Occipital lobe (tissue), 1 donor: ENCODE measurements at regions not wholly inside any gene's neighbourhood (a gene's known extent, or its start where the extent isn't known, plus 50 kb on each side); places are given as distances from the start of the nearest gene placed in this dataset.
A peak's percentile ranks its signal among the peaks of the same experiment; 100 is the strongest.

Experiments used
- DNase-seq: peaks from one replicate; lab custom pipeline; 2025; lab: John Stamatoyannopoulos, UW

DNA sequence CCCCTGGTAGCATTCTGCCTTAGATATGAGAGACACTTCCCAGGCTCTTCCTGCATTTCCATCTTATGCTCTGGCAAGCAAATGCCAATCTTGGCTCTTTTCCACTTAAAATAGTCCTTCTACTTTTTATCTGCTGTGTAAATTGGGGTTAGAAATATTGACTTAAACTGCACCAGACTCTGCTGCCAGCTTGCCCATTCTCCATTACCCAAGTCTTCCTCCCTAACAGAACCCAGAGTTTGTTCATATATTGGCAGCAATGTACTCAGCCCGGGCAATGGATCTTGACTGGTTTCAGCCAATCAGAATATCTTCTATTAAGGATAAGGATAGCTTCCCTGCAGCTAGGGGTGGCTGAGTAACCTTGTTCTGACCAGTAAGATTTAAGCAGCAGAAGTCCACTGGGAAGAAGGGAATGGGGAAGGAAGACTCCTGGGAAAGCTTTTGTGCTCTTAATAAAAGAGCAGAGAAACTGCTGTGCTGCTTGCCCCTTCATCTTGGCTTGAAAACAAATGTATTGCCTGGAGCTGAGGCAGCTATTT, 177.1 kb downstream of the KCNRG start:
- DNase-seq, result no peak

DNA sequence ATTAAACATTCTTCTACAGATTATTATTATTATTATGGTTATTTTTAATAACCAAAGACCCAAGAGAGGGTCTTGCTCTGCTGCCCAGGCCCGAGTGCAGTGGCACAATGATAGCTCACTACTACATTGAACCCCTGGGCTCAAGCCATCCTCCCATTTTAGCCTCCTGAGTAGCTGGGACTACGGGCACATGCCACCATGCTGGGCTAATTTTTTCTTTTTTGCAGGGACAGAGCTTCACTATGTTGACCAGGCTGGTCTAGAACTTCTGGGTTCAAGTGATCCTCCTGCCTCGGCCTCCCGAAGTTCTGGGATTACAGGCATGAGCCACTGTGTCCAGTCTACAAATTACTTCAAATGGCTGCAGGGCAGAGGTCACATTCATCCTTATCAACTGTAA, 179.8 kb downstream of the KCNRG start:
- no peak for DNase-seq

DNA sequence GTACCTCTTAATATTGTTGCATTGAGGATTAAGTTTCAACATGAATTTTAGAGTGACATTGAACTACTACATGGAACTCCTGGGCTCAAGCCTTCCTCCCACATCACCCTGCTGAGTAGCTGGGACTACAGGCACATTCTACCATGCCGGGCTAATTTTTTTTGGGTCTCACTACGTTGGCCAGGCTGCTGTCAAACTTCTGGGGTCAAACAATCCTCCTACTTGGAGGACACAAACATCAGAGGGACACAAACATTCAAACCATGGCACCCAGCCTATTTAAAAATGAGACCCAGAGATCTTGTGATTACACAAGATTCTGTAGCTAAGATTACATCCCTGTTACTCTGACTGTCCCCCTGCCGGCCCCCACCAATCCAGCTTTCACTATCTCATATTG, 180.9 kb downstream of the KCNRG start:
- no peak for DNase-seq

DNA sequence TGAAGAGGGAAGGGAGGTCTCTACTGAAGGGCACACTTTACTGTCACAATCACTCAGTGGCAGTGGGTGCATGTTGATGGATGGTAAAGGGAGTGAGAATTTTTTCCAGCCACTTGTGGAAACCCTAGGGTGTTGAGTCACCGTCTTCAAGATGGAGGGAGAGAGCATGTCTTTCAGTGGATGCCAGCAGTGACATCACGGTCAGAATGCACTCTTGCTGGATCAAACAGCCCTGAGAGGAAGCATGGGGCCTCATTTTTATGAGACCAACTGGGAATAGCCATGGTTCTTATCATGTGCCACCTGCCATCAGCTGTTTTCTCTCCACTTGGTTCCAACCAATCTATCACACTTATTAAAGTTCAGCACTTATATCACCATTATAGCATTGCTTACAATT, 182.5 kb downstream of the KCNRG start:
- DNase-seq, result no peak

DNA sequence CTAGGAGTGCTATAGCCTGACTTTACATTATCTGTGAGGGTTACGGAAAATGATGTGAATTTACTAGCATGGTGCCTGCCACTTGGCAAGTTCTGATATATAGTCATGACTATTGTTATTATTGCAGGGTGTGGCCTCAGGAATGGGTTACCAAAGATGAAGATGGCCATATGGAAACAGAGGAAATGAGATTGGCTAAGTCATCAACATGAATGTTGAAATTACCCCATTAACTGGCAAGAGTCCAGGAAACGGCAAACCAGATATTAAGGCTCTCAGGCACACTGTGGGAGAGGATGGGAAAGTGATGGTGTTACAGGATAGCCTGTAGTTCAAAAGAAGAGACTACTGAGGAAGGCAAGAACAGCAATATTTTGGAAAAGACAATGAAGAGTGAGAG, 183.3 kb downstream of the KCNRG start:
- DNase-seq, result no peak

DNA sequence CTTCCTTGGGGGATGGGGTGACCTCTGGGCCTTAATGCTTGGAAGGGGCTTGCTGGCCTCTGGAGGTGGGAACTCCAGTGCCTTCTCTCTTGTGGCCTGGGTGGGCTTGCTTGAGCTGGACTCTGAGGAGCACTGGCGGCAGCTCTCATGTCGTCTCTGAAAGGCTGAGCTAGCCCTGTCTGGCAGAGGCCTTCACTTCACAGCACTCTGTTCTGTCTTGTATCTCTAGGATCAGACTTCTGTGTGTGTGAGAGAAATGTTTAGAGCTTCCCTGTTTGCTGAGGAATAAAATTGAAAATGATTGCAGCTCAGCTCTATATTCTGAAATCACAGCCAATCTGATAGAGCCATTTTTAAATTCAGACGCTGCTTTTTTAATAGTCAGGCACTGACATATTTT, 185.3 kb downstream of the KCNRG start:
- no peak for DNase-seq

DNA sequence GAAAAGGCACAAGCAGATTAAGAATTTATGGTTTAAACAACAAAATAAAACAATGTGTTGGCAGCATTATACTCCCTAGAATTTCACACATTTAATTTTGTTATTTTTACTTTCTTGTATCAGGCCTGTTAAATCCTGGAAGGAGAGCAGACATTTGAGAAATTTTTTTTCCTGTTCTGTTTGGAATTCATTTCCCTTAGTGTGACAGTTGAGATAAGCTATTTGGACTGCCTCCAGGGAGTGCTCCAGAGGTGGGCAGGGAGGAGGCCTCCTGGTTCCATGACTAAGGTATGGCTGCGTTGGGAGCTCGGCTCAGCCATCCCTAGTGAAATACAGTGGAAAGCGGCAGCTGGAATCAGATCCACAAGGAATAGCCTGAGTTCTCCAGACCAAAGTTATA, 185.7 kb downstream of the KCNRG start:
- no peak for DNase-seq

DNA sequence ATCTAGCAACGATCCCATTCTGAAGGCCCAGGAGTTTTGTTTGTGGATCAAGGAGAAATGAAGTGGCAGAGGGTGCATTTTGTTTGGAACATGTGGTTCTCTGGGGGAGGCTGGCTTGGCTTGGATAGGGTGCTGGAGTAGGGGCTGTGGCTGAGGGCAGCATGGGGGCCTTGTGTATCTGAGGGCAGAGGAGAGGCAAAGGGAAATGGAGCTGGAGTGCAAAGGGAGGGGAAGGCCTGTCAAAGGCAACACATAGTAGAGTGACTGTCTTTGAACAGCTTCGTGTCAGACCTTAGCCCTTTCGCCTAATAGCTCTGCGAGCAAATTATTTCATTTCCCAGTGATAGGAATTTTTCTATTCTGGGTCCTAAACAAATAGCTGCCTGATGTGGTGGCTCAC, 187.2 kb downstream of the KCNRG start:
- no peak for DNase-seq

DNA sequence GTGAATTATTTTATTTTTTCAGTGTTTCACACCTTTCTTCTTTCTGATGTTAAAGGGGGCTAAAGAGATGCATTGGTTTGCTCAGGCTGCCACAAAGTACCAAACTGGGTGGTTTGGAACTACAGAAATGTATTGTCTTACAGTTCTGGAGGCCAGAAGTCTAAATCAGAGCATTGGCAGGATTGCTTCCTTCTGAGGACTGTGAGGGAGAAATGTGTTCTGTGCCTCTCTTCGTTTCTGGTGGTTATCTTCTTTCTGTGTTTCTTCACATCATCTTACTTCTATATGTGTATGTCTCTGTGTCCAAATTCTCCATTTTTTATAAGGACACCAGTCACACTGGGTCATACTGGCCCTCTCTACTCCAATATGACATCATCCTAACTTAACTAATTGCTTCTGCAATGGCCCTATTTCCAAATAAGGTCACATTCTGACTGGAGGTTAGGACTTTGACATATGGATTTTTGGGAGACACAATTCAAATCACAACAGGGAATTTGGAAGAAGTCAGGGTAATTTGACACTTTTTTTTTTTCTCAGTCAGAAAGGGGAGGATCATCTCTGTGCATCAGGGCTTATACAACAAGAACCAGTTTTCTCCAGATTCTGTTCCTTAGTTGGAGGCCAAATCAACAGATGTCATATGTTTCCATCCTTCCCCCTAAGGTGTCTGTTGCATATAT, 188.2 kb downstream of the KCNRG start:
- DNase-seq, result no peak

DNA sequence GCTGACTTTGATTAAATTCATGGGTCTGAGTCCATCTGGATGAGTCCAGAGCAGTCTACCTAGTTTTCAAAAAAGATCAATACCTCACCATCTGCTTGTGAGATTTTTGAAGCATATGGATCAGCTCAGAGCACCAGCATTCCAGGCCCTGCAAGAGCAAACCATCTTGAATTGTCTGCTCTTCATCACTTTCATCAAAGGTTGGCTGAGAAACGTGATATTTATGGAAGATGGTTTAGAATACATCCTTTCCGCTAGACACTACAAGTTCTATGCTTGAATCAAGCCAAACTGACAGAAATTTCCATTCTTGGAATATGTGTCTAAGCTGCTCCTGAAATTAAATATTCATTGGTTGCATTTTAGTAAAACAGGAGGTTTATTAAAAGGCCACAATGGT, 190.3 kb downstream of the KCNRG start:
- no peak for DNase-seq

DNA sequence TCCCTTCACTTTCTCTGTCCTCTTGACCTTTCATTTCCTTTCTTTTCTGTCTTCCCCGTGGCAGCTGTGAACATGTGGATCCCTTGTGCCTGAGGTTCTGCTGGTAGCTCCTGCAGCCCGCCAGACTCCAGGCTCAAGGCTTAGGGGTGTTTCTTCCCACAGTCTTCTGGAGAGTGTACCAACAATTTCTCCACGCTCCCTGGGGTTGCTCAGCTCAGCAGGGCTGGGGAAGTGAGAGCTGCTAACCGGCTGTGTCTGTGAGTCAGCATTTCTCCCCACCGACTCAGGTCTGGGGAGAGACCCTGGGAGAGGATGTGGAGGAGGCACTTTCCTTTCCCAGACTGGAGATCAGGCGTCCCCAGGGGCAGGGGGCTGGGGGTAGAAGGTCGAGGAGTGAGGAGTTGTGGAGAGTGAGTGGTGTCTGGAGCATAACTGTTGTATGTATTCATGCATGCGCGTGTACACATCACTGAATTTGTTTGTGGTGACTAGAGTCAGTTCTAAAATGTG, 193.6 kb downstream of the KCNRG start:
- DNase-seq, result no peak

DNA sequence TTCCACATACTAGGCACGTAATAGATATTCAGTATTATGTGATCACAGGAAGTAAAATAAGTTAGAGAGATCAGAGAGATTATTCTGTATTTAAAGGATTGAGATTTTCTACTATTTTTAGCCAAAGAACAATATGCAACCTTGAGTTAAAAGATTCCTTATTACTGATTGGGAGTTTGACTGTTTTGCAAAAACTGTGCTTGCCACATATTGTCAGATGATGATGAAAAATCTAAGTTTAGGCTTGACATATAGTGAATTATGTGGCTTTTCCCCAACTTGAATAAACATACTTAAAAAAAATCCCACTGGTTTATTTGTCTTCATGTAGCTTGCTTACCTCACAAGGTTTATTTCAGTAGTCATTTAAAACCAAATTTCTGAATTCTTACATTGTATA, 194.4 kb downstream of the KCNRG start:
- no peak for DNase-seq

DNA sequence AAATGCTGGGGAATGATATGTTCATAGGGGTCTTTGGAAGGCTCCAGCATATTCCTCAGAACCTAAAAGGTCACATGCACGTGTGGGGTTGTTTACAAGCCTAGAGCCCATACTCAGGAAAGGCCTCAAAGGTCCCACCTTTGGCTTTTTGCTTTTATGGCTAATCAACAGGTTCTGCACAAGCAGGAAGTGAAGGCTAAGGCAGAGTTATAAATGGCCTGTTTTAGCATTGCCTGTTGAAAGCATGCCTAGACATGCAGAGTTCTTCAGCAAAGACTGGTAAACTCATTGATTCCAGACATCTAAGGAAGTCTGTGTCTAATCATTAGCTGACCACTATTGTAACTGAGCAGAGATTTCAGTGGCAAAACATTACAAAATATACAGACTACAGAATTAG, 198.3 kb downstream of the KCNRG start:
- DNase-seq, result no peak

DNA sequence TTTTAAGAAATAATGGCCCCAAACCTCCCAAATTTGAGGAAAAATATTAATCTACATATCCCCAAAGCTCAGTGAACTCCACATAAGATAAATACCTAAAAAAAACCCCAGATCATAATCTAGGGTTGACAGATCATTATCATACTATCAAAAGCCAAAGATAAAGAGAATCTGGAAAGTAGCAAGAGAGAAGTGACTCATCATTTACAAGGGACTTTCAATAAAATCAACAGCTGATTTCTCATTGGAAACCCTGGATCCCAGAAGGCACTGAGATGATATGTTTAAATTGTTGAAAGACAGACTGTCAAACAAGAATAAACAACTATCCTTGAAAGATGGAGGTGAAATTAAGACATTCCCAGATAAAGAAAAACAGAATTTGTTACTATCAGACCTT, 199.3 kb downstream of the KCNRG start:
- DNase-seq, result no peak

DNA sequence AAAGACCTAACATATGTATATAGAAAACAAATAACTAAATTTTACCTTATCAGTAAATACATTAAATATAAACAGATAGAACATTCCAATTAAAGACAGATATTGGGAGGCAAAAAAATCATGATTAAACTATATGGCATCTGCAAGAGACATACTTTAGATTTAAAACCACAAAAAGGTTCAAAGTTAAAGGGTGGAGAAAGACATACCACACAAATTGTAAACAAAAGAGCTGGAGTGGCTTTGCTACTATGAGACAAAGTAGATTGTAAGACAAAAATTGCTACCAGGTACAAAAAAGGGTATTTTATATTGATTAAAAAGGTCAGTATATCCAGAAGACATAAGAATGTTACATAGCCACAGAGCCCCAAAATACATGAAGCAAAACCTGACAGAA, 200.2 kb downstream of the KCNRG start:
- no peak for DNase-seq

DNA sequence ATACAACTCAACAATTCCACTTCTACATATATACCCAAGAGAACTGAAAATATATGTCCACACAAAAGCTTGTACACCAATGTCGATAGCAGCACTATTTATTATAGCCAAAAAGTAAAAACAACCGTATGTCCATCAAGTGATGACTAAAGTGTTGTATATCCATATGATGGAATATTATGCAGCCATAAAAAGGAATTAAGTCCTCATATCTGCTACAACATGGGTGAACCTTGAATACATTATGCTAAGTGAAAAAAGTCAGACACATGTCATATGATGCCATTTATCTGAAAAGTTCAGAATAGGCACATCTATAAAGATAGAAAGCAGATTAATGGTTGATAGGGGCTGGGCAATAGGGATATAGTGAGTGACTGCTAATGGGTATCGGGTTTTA, 204.5 kb downstream of the KCNRG start:
- no peak for DNase-seq

DNA sequence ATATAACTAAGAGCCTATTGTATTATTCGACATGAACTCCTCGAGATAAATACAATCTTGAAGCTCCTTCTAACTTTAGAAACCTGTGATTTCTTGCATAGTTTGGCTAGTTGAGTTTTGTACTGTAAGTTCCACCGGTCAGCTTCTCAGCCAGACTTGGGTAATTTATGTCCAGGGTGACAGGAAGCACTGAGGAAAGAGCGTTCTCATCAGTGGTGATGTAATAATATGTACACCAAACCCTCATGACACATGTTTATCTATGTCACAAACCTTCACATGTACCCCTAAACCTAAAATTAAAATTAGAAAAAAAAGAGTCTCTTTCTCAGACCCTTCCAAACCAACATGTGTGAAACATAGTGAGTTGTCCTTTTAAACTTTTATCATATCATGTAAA, 205.7 kb downstream of the KCNRG start:
- no peak for DNase-seq

DNA sequence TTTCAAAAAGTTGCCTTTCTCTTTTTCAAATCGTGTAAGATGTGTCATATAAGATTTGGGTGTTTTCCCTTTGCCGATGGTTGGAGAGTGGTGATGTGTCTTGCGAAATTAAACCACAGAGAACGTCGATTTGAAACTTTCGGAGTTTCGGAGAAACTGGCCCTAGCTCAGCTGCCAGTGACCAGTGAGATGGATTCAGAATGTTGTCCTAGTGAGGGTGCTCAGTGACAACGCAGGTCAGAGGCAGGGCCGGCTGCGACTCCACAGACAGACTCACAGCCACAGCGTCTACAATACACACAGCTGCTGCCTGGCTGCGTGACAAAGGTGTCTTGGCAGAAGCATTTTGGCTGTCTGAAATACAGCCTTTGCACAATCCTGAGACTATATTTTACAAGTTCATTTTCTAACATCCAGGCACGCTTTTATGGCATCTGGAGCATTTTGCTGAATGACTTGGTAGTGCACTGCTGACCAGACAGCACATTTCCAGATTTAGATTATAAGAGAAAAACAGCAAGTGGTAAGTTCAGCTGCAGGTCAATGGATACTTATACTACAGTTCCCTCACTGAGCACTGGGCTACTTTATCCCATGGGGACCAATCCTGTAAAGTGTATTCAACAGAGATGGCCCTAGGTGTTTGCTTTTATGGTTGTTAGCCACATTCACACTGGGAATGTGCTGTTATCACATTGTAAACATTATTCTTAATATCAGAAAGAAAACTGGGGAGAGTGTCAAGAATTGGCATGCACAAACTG, 207.5 kb downstream of the KCNRG start:
- DNase-seq, result peak; percentile 10

DNA sequence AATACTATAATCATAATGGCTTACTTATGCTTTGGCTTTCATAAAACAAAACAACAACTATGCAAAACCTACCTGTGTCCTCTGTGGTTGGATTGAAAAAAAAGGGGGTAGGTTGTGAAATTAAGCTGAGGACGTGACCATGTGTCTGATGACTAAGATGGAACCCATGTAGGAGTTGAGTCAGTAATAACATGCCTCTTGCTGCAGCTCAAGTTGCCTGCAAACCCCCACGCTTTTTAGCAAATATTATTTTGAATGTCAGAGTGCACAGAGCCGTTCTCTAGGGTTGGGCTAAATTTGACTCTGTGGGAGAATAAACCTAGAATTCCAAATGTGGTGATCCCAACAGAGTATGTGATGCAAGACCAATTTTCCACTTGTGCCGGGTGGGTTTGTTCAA, 209.3 kb downstream of the KCNRG start:
- DNase-seq, result no peak

DNA sequence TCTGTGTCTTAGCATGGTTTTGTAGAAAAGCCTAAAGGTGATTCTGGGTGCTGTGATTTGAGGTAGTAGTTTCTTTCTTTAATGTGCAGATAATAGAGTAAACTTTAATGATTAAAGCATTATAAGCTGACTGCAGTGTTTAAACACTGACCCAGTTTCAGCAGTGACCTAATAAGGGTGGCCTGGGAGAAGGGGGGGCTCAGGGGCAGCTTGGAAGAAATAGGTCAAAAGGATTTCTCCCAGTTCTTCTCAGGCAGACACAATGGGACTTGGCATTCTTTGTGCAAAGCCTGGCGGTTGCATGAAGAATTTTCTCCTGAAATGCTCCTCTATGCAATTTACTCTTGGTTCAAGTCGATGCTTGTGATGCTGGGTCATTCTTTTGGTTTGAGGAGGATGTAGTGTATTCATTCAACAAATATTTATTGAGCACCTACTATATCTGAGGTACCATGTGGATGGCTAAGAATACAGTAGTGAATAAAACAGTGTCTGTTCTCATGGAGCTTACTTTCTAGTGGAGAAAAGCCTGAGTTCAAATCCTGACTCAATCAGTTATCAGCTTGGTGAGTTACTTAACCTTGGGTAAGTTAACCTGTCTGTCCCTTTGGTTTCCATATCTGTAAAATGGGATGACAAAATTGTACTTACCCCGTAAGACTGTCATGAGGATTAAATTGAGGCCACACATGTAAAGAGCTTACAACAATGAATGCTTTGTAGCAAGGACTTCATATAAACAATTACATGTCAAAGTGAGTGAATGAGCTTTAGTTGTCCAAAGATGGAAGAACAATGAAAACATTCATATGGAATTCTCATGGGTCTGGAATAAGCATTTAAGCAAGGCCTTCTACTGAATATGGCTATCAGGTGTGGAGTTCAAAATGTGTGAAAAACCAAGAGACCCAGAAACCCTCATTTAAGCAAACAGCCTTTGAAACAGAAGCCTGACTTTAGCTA, 210.2 kb downstream of the KCNRG start:
- DNase-seq, result no peak

DNA sequence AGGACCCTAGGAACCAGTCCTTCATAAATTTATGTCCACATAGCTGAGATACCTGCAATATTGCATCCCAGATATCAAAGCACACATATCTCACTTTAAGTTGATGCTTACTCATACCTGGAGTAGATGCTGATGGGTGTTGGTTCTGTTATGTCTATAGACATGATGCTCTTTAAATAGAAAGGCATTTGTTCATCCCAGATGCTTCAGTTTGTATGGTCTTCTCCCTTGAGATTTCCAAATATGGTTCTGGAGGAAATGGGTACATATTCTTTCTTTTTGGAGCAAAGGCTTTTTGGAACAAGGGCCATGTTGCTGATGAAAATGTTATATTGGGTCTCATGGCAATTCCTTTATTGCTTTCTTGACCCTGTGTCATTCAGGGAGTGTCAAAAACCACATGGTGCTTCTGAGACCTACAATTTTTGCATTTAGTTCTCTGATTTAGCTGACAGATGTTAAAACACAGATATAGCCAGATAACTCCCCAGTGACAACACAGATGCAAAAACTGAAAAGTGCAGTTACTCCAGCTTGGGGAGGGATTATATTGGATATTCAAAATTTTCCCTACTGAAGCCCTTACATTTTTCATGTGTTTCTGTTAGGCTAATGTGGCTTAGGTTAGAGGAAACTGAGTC, 211.4 kb downstream of the KCNRG start:
- DNase-seq, result no peak
